Gastrocnemius medialis (tissue), 4 donors: ENCODE measurements at regions not wholly inside any gene's neighbourhood (a gene's known extent, or its start where the extent isn't known, plus 50 kb on each side); places are given as distances from the start of the nearest gene placed in this dataset.

Source experiments
- ATAC-seq, 2 donors: fragments of 150-250 bp; one replicate each; pipeline ENCODE4 v1.9.1; 2016
- DNase-seq, 2 donors: peaks; one replicate each; pipeline ENCODE4 v3.0.0-alpha.2; 2019
- H3K27ac ChIP-seq, 4 donors: fragments of 200-600 bp; sonication (generic); 1 replicate in 1 of 4; 2 replicates in 3 of 4; pipeline ENCODE4 v1.5.1; 2016 to 2018; ENCODE audit warnings: mild to moderate bottlenecking in 2 of 4, moderate library complexity in 1 of 4
- H3K27me3 ChIP-seq, 3 donors: fragments of 200-600 bp; sonication (generic) in 2 of 3; 1 replicate in 1 of 3; 2 replicates in 2 of 3; pipeline versions ENCODE4 v1.5.1 to v1.6.0; 2016 to 2019; ENCODE audit warnings: mild to moderate bottlenecking in 1 of 3, moderate library complexity in 1 of 3
- H3K36me3 ChIP-seq, 2 donors: fragments of 200-600 bp; sonication (generic) in 1 of 2; one replicate each; pipeline ENCODE4 v1.5.1; 2017 to 2018
- H3K4me1 ChIP-seq, 2 donors: fragments of 200-600 bp; sonication (generic) in 1 of 2; one replicate each; pipeline ENCODE4 v1.5.1; 2016 to 2017; ENCODE audit warnings: mild to moderate bottlenecking in 2 of 2
- H3K4me3 ChIP-seq, 4 donors: fragments of 200-600 bp; sonication (generic) in 3 of 4; 1 replicate in 1 of 4; 2 replicates in 3 of 4; pipeline ENCODE4 v1.5.1; 2016 to 2019; ENCODE audit warnings: mild to moderate bottlenecking in 2 of 4
- H3K9me3 ChIP-seq, 3 donors: fragments of 200-600 bp; sonication (generic) in 2 of 3; 1 replicate in 1 of 3; 2 replicates in 2 of 3; pipeline ENCODE4 v1.5.1; 2016 to 2019
- CTCF ChIP-seq, 5 experiments: fragments of 450-650 bp in 3 of 5; fragments of 200-600 bp in 2 of 5; sonication (generic) in 2 of 5; IDR thresholded peaks in 4 of 5; conservative IDR thresholded peaks in 1 of 5; 1 replicate in 4 of 5; 2 replicates in 1 of 5; pipeline ENCODE4 v1.5.1; 2016 to 2019; ENCODE audit warnings: antibody characterized with exemption in 5 of 5, mild to moderate bottlenecking in 3 of 5, moderate library complexity in 3 of 5
- POLR2A ChIP-seq, 2 donors: fragments of 450-650 bp; IDR thresholded peaks; one replicate each; pipeline ENCODE4 v1.6.1; 2017; ENCODE audit warnings: antibody characterized with exemption in 2 of 2, mild to moderate bottlenecking in 2 of 2, moderate library complexity in 2 of 2
- in situ Hi-C, 4 donors: fragments of 200-750 bp; cut with MboI; loops; one replicate each; pipeline versions ENCODE4 v1.15.0 to v1.8.0; 2017; ENCODE audit warnings: low sequenced_read_pairs in 4 of 4
- intact Hi-C: fragments of 100-400 bp; cut with DNase I; formaldehyde crosslinking; loops from one replicate; pipeline ENCODE4 v1.15.1; 2023; ENCODE audit warnings: low total_unique reads

GRCh38 chr1:60762176-60762575 lies 320.2 kb upstream of the NFIA start:
- H3K4me3 ChIP-seq, result no peak overlapping the region
- intact Hi-C loops, result loop anchor here (10.0 kb wide), 1 partner anchor 477 kb away; no protein-coding TSS in a partner anchor
- no peaks in the 10 kb centered on the region for H3K4me1 ChIP-seq
- no peaks in the 10 kb centered on the region for H3K36me3 ChIP-seq
- ATAC-seq, result no peak
- no peaks in the 10 kb centered on the region for H3K9me3 ChIP-seq
- in situ Hi-C loops, result no loop called here
- no peak for DNase-seq
- H3K27ac ChIP-seq, result no peak overlapping the region
- H3K27me3 ChIP-seq, result no peaks in the 10 kb centered on the region
- TF ChIP-seq CTCF (IDR thresholded peaks at IDR 0.05 in 4 of 5, conservative IDR thresholded peaks at IDR 0.05 in 1 of 5) (no peak), POLR2A (IDR thresholded peaks at IDR 0.05) (no peak)

GRCh38 chr1:60759291-60759690 lies 323.1 kb upstream of the NFIA start:
- in situ Hi-C loops, result no loop called here
- Histone ChIP-seq H3K9me3 (no peaks in the 10 kb centered on the region), H3K27ac (no peak overlapping the region), H3K27me3 (no peaks in the 10 kb centered on the region), H3K36me3 (no peaks in the 10 kb centered on the region), H3K4me3 (no peak overlapping the region), H3K4me1 (no peaks in the 10 kb centered on the region)
- intact Hi-C loops, result no loop called here
- no peak for ATAC-seq
- TF ChIP-seq CTCF (IDR thresholded peaks at IDR 0.05 in 4 of 5, conservative IDR thresholded peaks at IDR 0.05 in 1 of 5), result no peak
- no peak for TF ChIP-seq POLR2A (IDR thresholded peaks at IDR 0.05)
- DNase-seq, result no peak

GRCh38 chr1:60757485-60757884 lies 324.9 kb upstream of the NFIA start:
- intact Hi-C loops (no loop called here), in situ Hi-C loops (no loop called here)
- Histone ChIP-seq H3K9me3 (no peaks in the 10 kb centered on the region), H3K4me1 (no peaks in the 10 kb centered on the region), H3K36me3 (no peaks in the 10 kb centered on the region), H3K27me3 (no peaks in the 10 kb centered on the region), H3K27ac (no peak overlapping the region), H3K4me3 (no peak overlapping the region)
- no peak for DNase-seq
- no peak for ATAC-seq
- no peak for TF ChIP-seq POLR2A (IDR thresholded peaks at IDR 0.05)
- no peak for TF ChIP-seq CTCF (IDR thresholded peaks at IDR 0.05 in 4 of 5, conservative IDR thresholded peaks at IDR 0.05 in 1 of 5)

- H3K27me3 ChIP-seq, result no peaks in the 10 kb centered on the region
- in situ Hi-C loops, result no loop called here
- no peak for ATAC-seq
- TF ChIP-seq POLR2A (IDR thresholded peaks at IDR 0.05) (no peak), CTCF (IDR thresholded peaks at IDR 0.05 in 4 of 5, conservative IDR thresholded peaks at IDR 0.05 in 1 of 5) (no peak)
- no peak overlapping the region for H3K4me3 ChIP-seq
- DNase-seq, result no peak
- no peaks in the 10 kb centered on the region for H3K9me3 ChIP-seq
- no peaks in the 10 kb centered on the region for H3K36me3 ChIP-seq
- no peak overlapping the region for H3K27ac ChIP-seq
- intact Hi-C loops, result no loop called here
- H3K4me1 ChIP-seq, result no peaks in the 10 kb centered on the region
Measured at GRCh38 chr1:60753036-60753900, 329.1 kb upstream of the NFIA start.
